ENCODE measurements at regions not wholly inside any gene's neighbourhood (a gene's known extent, or its start where the extent isn't known, plus 50 kb on each side); places are given as distances from the start of the nearest gene placed in this dataset.

DNA sequence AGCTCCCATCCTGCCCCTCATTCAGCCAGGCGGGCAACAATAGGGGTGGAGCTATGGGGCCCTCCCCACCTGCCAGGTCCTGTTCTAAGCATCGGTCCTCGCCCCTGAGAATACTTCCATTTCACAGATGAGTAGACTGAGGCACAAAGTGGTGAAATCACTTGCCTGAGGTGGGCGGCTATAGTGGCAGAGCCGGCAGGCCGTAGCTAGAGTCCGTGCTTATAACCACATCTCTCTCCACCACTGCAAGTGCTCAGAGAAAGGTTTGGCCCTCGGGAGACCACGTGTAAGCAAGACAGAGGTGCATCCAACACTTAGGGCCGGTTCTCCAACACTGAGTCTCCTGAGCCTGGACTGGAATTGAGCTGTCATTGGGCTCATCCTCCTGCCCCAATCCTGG, 145.8 kb upstream of the UNC5B start (continued):
- TF ChIP-seq, protein P1, sequence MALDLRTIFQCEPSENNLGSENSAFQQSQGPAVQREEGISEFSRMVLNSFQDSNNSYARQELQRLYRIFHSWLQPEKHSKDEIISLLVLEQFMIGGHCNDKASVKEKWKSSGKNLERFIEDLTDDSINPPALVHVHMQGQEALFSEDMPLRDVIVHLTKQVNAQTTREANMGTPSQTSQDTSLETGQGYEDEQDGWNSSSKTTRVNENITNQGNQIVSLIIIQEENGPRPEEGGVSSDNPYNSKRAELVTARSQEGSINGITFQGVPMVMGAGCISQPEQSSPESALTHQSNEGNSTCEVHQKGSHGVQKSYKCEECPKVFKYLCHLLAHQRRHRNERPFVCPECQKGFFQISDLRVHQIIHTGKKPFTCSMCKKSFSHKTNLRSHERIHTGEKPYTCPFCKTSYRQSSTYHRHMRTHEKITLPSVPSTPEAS (tag by site-specific recombination; IDR thresholded peaks at IDR 0.05), result no peak
- TF ChIP-seq ZNF223 (tag by site-specific recombination; IDR thresholded peaks at IDR 0.05), result no peak

DNA sequence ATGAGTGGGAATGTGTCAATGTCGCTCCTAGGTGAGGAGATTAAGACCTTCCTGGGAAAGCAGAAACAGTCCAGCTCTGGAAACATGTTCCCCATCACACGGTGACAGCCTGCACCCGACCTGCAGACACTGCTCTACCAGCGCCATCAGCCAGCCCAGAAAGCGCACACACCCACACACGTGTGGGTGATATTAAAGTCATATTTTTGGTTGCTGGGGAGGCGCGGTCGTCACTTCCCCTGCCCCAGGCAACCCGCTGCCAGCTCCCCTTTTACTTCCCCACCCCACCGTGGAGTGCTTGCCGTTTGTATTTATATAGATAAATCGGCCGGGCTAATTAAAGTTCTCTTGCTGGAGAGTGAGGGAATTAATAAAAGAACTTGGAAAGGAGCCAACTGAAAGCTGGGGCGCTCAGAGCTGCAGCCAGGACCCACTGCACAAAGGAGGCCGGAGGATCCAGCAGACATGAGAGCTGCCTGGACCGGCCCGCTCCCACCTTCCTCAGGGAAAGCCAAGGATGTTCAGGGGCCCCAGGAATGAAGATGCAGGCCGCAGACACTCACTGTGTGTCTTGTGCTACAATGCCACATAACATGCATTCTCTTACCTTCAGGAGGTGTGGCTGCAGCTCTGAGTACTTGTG, 145.2 kb upstream of the UNC5B start:
- ChIA-PET POLR2A (no interaction called here), CTCF (no interaction called here)
- Histone ChIP-seq H3K27ac (ENCODE audit: extremely low read depth, low read depth, low read length) (no peak overlapping the region), H3K36me3 (ENCODE audit: control insufficient read depth in 2 of 2, insufficient read depth in 1 of 2, low read length in 2 of 2) (no peaks in the 10 kb centered on the region), H3K4me1 (ENCODE audit: control insufficient read depth, insufficient read depth, low read length) (no peaks in the 10 kb centered on the region; the same call in 1 of the 2 replicates), H3K4me3 (ENCODE audit: low read depth, low read length) (no peak overlapping the region), H3K9me3 (ENCODE audit: control insufficient read depth, insufficient read depth, low read depth, low read length) (no peaks in the 10 kb centered on the region)
- peak; percentile 55 for TF ChIP-seq EGR2 (tag by site-specific recombination; IDR thresholded peaks at IDR 0.05; ENCODE audit: low read depth)
- TF ChIP-seq ZFHX2 (tag by site-specific recombination; conservative IDR thresholded peaks at IDR 0.05), result peak; percentile 62
- TF ChIP-seq ZFP37 (tag by site-specific recombination; IDR thresholded peaks at IDR 0.05), result no peak

DNA sequence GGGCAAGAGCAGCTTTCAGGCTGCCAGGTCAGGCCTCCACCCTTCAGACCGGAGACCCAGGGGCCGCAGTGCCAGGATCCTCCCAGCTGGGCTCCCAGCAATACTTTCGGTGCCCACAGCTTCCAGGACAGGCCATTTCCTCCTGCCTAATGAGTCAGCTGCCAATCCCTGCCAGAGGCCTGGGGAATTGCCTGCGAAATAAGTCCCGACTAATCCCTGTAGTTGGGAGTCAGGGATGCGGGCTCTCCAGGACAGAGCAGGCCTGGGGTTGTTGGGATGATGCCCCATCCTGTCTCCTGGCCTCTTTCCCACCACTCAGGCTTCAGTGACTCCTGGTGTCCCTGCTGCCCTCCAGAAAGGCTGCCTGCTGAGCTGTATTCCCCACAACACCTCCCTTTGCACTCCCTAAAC, 143.5 kb upstream of the UNC5B start:
- Histone ChIP-seq H3K4me1 (ENCODE audit: control insufficient read depth, insufficient read depth, low read length) (no peaks in the 10 kb centered on the region; the same call in 1 of the 2 replicates), H3K9me3 (ENCODE audit: control insufficient read depth, insufficient read depth, low read depth, low read length) (no peaks in the 10 kb centered on the region), H3K27ac (ENCODE audit: extremely low read depth, low read depth, low read length) (no peak overlapping the region), H3K4me3 (ENCODE audit: low read depth, low read length) (no peak overlapping the region), H3K36me3 (ENCODE audit: control insufficient read depth in 2 of 2, insufficient read depth in 1 of 2, low read length in 2 of 2) (no peaks in the 10 kb centered on the region)
- POLR2A ChIA-PET, result no interaction called here
- peak; percentile 94 for TF ChIP-seq ZIC2 (tag by site-specific recombination; IDR thresholded peaks at IDR 0.05)
- TF ChIP-seq ZNF596 (tag by site-specific recombination; IDR thresholded peaks at IDR 0.05), result no peak
- peak; percentile 30; the same call in 1 of the 2 replicates for TF ChIP-seq ZNF660 (tag by site-specific recombination; IDR thresholded peaks at IDR 0.05)
- CTCF ChIA-PET, result no interaction called here

DNA sequence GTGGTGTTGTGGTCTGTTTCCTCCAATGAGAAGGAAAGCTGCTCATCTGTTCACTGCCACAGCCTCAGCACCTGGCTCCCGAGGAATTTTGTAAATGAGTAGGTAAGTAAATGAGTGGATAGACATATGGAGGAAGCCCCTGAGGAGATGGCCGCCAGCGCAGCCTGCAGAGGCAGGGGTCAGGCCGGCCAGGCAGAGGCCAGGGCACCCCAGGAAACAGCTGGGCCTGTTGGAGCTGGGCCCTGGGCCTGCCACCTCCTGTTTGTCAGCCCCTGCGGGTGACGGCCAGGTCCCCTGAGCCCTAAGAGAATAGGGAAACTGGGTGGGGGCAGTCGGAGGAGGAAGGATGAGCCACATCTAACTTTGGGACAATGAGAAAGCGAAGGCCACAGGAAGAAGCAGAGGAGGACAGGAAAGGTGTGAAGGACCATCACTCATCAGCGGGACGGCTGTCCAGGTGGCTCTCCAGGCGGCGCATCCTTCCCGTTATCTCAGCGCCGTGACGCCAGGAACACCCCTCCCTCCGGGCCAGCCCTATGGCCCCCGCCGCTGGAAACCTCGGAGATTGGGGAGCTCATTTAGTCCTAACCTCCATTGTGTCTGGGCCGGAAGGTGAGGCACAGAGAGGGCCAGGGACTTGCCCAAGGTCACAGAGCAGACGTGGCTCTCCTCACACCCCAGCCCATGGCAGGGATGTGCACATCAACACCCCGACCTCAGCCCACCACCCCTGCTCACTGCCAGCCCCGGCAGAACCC, 142.3 kb upstream of the UNC5B start:
- peaks cover 5% of the 10 kb centered on the region; the same call in 1 of the 2 replicates for H3K4me1 ChIP-seq (ENCODE audit: control insufficient read depth, insufficient read depth, low read length)
- H3K4me3 ChIP-seq (ENCODE audit: low read depth, low read length), result no peak overlapping the region
- ChIA-PET POLR2A (no interaction called here), CTCF (interaction anchor here (1.0 kb wide), 1 partner anchor 77 kb away, joined by 4 read pairs; no protein-coding TSS in a partner anchor)
- no peaks in the 10 kb centered on the region for H3K9me3 ChIP-seq (ENCODE audit: control insufficient read depth, insufficient read depth, low read depth, low read length)
- H3K27ac ChIP-seq (ENCODE audit: extremely low read depth, low read depth, low read length), result no peak overlapping the region
- no peaks in the 10 kb centered on the region for H3K36me3 ChIP-seq (ENCODE audit: control insufficient read depth in 2 of 2, insufficient read depth in 1 of 2, low read length in 2 of 2)
- TF ChIP-seq, protein P2, sequence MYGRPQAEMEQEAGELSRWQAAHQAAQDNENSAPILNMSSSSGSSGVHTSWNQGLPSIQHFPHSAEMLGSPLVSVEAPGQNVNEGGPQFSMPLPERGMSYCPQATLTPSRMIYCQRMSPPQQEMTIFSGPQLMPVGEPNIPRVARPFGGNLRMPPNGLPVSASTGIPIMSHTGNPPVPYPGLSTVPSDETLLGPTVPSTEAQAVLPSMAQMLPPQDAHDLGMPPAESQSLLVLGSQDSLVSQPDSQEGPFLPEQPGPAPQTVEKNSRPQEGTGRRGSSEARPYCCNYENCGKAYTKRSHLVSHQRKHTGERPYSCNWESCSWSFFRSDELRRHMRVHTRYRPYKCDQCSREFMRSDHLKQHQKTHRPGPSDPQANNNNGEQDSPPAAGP (tag by site-specific recombination; IDR thresholded peaks at IDR 0.05), result no peak
- TF ChIP-seq ZNF391 (tag by site-specific recombination; IDR thresholded peaks at IDR 0.05; ENCODE audit: borderline replicate concordance, low read depth) (no peak), ZNF629 (tag by site-specific recombination; IDR thresholded peaks at IDR 0.05) (no peak), ZBTB7A (tag by site-specific recombination; IDR thresholded peaks at IDR 0.05; ENCODE audit: low read depth) (no peak), HOXC10 (CRISPR knock-in tag; IDR thresholded peaks at IDR 0.05) (no peak)
- TF ChIP-seq, protein P3, sequence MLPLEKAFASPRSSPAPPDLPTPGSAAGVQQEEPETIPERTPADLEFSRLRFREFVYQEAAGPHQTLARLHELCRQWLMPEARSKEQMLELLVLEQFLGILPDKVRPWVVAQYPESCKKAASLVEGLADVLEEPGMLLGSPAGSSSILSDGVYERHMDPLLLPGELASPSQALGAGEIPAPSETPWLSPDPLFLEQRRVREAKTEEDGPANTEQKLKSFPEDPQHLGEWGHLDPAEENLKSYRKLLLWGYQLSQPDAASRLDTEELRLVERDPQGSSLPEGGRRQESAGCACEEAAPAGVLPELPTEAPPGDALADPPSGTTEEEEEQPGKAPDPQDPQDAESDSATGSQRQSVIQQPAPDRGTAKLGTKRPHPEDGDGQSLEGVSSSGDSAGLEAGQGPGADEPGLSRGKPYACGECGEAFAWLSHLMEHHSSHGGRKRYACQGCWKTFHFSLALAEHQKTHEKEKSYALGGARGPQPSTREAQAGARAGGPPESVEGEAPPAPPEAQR (tag by site-specific recombination; IDR thresholded peaks at IDR 0.05), result no peak

Measured in HEK293 (cell line).